Activated naive CD4-positive, alpha-beta T cell (primary cell): ENCODE measurements at regions not wholly inside any gene's neighbourhood (a gene's known extent, or its start where the extent isn't known, plus 50 kb on each side); places are given as distances from the start of the nearest gene placed in this dataset.

Experiments used
- DNase-seq, 4 experiments: peaks; one replicate each; lab custom pipeline; 2025; lab: John Stamatoyannopoulos, UW

- peak in 1 of 4 experiments; percentile 2 for DNase-seq
These were observed 158.6 kb upstream of the SHB start for GRCh38 chr9:38227656-38228055.

GRCh38 chr9:38227061-38227540 is 158.1 kb upstream of the SHB start:
- peak in 3 of 4 experiments; percentile 15 to 61 (median 31) for DNase-seq

DNA sequence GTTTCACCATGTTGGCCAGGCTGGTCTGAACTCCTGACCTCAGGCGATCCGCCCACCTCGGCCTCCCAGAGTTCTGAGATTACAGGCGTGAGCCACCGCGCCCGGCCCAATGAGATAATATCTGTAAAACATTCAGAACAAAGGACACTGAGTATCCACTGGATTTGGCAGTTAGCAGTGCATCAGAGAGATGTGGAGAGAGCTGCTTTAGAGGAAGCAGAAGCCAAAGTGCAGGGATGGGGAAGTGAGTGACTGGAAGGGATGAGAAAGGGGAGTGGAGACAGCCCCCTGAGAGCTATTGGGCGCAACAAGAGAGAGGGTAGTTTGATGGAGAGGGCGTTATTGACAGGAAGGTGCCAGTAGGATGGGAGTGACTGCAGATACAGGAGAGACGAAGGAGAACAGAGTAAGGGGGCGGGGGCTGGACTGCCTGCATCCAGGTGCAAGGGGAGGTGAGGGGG is 157.5 kb upstream of the SHB start:
- DNase-seq, result no peak

DNA sequence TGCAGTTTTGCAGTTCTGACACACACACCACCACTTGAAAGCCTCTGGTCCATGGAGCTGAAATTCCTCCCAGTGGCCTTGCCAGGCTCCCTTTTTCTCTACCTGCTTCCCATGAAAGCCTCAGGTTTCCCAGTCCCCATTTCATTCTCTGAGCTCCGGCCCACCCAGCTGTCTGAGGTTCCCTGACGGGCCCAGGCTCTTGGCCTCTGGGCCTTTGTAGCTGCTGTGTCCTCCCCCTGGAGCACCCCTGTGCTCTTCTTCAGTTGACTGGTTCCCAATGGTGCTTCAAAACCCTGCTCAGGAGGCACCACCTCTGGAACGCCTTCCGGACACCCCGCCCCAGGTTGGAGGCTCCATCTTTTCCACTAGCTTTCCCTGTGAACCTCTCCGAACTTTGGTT is 155.9 kb upstream of the SHB start:
- no peak for DNase-seq

GRCh38 chr9:38216572-38216971 is 147.5 kb upstream of the SHB start:
- no peak for DNase-seq

- DNase-seq, result no peak
These were observed 146.4 kb upstream of the SHB start for GRCh38 chr9:38215465-38215864.

DNA sequence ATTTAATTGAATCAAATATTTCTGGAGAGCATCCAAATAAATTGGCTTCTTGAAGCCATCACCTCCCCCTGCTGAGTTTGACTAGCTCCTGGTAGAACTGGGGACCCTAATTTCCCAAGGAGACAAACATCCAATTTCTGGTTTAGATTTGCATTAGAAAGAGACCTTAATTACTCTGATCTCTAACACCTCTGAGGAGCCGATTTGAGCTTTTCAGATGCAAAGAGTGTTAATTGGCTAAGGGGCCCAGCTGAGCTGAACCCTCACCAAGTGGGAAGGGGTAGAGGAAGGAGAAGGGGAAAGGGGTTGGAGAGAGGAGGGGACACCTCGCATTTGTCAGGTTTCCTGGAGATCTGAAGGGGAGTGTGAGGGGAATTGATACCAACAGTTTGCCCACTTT is 145.4 kb upstream of the SHB start:
- DNase-seq, result no peak

- DNase-seq, result no peak
These were observed 144.7 kb upstream of the SHB start for GRCh38 chr9:38213631-38214299.

GRCh38 chr9:38212016-38212415 is 143.0 kb upstream of the SHB start:
- no peak for DNase-seq

DNA sequence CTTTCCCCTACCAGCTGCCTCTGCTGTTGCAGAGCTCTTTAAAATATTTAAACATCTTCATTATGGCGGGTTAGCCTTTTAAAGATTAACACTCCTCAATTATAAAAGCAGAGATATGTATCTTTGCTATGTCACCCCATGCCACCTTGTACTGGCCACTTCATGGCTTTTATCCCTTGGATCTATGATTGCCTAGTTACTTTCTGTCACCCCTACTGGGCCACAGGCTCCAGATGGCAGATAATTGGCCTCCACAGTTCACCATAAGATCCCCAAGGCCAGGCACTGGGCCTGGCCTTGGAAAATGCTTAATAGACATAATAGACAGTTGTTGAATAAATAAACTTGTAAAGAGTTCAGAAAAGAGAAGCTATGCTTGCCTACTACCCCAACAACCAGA is 142.0 kb upstream of the SHB start:
- no peak for DNase-seq

GRCh38 chr9:38208206-38208901 is 139.3 kb upstream of the SHB start:
- DNase-seq, result no peak

GRCh38 chr9:38207247-38207778 is 138.3 kb upstream of the SHB start:
- DNase-seq, result no peak

GRCh38 chr9:38205279-38205678 is 136.3 kb upstream of the SHB start:
- DNase-seq, result no peak

- DNase-seq, result no peak
These were observed 133.4 kb upstream of the SHB start for GRCh38 chr9:38202336-38202938.

- DNase-seq, result no peak
These were observed 132.8 kb upstream of the SHB start for GRCh38 chr9:38201844-38202243.

- DNase-seq, result no peak
These were observed 131.4 kb upstream of the SHB start for GRCh38 chr9:38200431-38200830.

DNA sequence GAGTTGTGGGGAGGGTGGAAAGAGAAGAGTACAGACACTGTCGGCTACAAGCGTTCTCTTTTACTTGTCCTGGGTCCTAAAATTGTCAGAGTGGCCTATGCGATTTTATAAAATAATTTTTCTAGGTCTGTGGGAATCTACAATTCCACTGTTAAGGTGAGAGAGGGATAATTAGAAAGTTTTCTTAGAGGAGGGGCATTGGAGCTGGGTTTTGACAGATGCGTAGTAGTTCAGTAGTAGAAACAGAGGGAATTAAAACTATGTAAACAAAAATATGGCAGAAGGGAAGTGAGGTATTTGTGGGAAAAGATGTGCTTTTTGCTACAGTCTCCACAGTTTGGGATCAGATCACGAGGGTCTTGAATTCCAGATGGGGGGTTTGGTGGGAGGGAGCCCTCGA is 129.1 kb upstream of the SHB start:
- DNase-seq, result no peak

DNA sequence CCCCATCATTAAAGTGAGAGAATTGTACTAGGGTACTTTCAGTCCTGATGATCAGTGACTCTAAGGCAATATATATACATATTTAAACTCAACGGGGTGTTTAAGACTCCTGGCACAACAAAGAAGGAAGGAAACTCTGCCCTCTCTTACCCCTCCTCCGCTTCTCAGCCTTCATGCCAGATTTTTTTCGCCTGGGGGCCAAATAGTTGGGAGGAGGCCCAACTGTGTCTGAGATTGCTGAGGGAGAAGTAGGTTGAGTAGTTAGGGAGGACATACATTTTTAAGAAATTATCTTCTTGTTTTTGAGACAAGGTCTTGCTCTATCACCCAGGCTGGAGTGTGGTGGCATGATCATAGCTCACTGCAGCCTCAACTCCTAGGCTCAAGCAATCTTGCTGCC is 127.7 kb upstream of the SHB start:
- DNase-seq, result no peak

DNA sequence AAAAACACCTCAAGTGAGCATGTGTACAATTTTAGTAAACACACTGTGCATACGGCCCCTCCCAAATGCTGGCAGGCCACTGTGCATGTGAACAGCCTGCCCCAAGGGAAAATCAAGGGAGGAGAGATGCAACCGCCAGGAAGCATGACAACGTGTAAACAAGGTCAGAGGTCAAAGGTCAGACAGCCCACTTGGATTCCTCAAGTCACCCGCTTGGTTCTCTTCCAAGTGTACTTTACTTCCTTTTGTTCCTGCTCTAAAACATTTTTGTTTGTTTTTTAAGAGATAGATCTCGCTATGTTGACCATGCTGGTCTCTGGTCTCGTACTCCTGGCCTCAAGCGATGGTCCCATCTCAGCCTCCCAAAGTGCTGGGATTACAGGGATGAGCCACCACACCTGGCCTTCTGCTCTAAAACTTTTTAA is 126.7 kb upstream of the SHB start:
- DNase-seq, result no peak

DNA sequence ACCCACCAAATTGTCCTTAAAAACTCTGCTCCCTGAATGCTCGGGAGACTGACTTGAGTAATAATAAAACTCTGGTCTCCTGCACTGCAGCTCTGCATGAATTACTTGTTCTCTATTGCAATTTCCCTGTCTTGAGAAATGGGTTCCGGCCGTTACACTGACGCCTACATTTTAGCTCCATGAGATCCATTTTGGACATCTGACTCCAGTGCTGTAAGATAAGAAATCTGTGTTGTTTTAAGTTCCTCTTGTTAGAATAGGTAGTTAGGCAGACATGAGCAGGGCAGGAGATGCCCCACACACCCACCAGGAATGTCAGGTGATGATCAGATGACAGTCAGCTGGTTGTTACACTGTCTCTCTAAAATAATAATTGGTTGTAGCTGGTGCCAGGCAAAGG is 125.8 kb upstream of the SHB start:
- no peak for DNase-seq

DNA sequence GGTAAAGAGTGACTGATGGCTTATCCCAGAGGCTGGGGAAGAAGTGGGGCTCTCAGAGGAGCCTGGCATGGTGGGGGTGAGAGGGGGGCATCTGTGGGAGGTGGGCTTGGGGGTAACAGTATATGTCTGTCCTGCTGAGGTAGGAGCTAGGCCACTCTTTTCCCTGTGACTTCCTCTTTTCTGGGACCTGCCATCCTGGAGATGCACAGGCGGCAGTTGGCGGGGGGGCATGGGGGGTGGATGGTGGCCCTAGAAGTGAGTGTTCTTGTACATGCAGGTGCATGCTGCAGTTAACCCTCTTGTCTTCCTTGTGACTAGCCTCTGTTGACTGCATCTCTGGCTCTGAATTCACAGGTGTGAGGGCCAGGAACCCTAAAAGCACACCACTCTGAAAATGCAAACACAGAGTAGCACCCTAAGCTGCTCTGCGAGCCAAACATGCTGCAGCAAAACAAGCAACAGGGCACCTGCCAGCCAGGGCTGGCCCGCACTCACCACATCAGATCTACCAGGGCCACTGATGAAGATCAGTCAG is 123.8 kb upstream of the SHB start:
- no peak for DNase-seq

DNA sequence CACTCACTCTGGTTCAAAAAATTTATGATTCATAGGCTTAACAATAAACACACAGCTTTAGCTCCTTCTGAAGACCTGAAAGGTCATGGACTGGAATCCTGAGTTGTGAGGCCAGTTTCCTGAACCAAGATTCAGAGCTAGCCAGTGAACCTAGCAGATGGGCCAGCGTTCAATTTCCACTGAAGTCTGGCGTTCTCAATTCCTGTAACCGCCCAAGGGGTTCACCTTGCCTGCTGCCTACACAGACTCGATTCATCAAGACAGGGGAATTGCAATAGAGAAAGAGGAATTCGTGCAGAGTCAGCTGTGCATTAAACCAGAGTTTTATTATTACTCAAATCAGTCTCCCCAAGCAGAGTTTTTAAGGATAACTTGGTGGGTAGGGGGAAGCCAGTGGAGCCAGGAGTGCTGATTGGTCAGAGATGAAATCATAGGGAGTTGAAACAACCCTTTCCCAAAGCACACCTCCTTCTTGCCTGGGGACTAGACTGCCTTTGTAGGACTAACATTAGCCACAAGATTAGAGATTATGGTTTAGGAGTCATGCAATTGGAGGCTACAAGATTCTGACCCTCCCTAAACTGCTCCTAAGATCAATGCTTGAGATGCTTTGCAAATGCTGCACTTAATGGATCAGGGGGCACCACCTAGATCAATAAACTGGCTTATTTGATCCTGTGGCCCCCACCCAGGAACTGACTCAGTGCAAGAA is 117.5 kb upstream of the SHB start:
- DNase-seq, result no peak
